Ectodermal cell (in vitro differentiated cells): ENCODE measurements at regions not wholly inside any gene's neighbourhood (a gene's known extent, or its start where the extent isn't known, plus 50 kb on each side); places are given as distances from the start of the nearest gene placed in this dataset.
"Not testable (repeated sequence)": the region's sequence is repeated elsewhere in the genome, so short reads cannot be mapped to it uniquely, and the experiment has no call there.

Source experiments
- H3K27ac ChIP-seq: 2 replicates; pipeline ENCODE4 v1.7.0; 2013; ENCODE audit warnings: mild to moderate bottlenecking, low read depth, low read length; ENCODE audit not compliant: insufficient read depth, poor library complexity, severe bottlenecking
- H3K27me3 ChIP-seq: 2 replicates; pipeline ENCODE4 v1.7.0; 2013; ENCODE audit warnings: mild to moderate bottlenecking, low read length; ENCODE audit not compliant: insufficient read depth, control insufficient read depth, poor library complexity, severe bottlenecking
- H3K36me3 ChIP-seq: one replicate; pipeline ENCODE4 v1.7.0; 2013; ENCODE audit warnings: low read length; ENCODE audit not compliant: control insufficient read depth, insufficient read depth
- H3K4me1 ChIP-seq: one replicate; pipeline ENCODE4 v1.7.0; 2013; ENCODE audit warnings: low read length; ENCODE audit not compliant: control insufficient read depth, insufficient read depth
- H3K4me3 ChIP-seq: 2 replicates; pipeline ENCODE4 v1.7.0; 2013; ENCODE audit warnings: low read depth, low read length, control low read depth; ENCODE audit not compliant: insufficient read depth
- H3K9me3 ChIP-seq: 2 replicates; pipeline ENCODE4 v1.7.0; 2013; ENCODE audit warnings: mild to moderate bottlenecking, low read length, moderate library complexity; ENCODE audit not compliant: control insufficient read depth
- WGBS, 2 experiments: methylation state at CpG; one replicate each; pipeline ENCODE4 v1.1.7; 2013; ENCODE audit warnings: missing lambda C conversion rate in 2 of 2; 5-methylcytosine and 5-hydroxymethylcytosine counted together

DNA sequence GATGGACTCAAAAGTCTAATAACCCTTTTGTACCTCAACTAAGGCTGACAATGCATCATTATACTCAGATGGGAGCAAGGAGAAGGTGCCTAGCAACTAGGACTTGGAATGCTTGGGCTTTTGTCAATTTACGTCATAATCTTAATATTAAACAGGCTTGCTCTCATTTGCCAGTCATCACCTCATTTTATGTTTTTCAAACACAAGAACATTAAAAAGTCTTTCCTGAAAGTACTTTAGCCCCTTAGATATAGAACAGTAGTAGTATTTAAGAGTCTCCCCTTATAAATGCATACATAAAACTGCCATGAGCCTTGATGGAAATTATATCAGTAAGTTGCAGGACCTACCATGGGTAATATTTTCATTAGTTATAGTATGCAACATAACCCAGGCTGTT lies 150.7 kb upstream of the INTU start:
- WGBS, 2 experiments, result 87 to 100% methylated on average over 1 of the region's 1 CpG
- Histone ChIP-seq H3K9me3 (no peaks in the 10 kb centered on the region), H3K27ac (no peak overlapping the region), H3K4me3 (no peak overlapping the region), H3K4me1 (no peaks in the 10 kb centered on the region), H3K36me3 (no peaks in the 10 kb centered on the region), H3K27me3 (no peaks in the 10 kb centered on the region)

DNA sequence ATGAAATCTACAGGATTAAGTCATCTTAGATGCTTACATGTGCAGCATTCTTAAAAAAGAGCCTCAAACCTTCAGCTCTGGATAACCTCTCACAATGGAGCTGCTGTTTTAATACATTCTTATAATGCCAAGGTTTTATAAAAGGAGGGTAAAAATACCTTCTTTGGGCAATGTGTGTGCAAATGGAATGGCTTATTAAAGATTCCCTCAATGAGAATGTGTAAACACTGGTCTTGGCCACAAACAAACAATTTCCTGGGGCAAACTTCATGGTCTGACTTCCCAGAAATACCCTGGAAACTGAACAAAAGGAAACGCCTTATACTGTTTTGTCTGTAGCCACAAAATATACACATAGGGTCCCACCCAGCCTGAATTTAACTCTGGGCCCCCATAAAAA lies 148.6 kb upstream of the INTU start:
- no peaks in the 10 kb centered on the region for H3K36me3 ChIP-seq
- no peaks in the 10 kb centered on the region for H3K27me3 ChIP-seq
- H3K4me3 ChIP-seq, result no peak overlapping the region
- 85 to 88% methylated on average over 1 of the region's 1 CpG for WGBS, 2 experiments
- H3K9me3 ChIP-seq, result no peaks in the 10 kb centered on the region
- H3K27ac ChIP-seq, result no peak overlapping the region
- H3K4me1 ChIP-seq, result no peaks in the 10 kb centered on the region

DNA sequence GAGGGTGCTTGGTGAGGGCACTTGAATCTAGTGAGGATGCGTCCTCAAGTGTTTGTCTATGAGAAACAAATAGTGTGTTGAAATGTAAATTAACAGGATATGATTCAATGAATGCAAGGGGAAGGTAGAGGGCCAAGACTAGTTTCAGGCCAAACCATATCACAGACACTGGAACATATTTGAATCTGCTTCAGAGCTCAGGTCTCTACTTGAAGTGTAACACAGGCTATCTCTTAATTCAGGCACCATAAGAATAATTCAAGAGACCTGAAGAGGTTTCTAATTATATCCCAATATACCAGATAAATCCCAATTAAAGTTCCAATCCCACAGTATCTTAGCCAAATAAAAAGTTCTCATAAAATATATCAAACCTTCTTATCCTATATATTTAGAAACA lies 146.5 kb upstream of the INTU start:
- H3K4me1 ChIP-seq, result no peaks in the 10 kb centered on the region
- H3K9me3 ChIP-seq, result no peaks in the 10 kb centered on the region
- no peaks in the 10 kb centered on the region for H3K27me3 ChIP-seq
- no peaks in the 10 kb centered on the region for H3K36me3 ChIP-seq
- H3K27ac ChIP-seq, result no peak overlapping the region
- 65 to 79% methylated on average over 1 of the region's 1 CpG for WGBS, 2 experiments
- H3K4me3 ChIP-seq, result no peak overlapping the region

DNA sequence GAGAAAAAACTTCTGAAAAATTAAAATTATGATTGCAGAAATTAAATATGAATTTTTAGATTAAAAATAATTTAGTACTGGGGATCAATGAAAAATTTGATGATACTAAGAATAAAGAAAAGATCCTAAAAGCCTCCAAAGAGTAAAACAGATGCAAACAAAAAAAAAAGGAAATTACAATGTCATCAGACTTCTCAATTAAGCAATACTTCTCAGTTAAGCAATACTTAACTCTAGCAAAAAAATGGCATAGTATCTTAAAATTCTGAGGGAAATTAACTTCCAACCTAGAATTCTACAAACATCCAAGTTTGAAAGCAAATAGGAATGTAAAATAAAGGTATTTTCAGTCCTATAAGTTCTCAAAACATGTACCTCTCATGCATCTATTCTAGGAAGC lies 141.2 kb upstream of the INTU start:
- H3K27me3 ChIP-seq, result no peaks in the 10 kb centered on the region
- no peaks in the 10 kb centered on the region for H3K36me3 ChIP-seq
- no peaks in the 10 kb centered on the region for H3K4me1 ChIP-seq
- no peak overlapping the region for H3K27ac ChIP-seq
- H3K4me3 ChIP-seq, result no peak overlapping the region
- H3K9me3 ChIP-seq, result no peaks in the 10 kb centered on the region

DNA sequence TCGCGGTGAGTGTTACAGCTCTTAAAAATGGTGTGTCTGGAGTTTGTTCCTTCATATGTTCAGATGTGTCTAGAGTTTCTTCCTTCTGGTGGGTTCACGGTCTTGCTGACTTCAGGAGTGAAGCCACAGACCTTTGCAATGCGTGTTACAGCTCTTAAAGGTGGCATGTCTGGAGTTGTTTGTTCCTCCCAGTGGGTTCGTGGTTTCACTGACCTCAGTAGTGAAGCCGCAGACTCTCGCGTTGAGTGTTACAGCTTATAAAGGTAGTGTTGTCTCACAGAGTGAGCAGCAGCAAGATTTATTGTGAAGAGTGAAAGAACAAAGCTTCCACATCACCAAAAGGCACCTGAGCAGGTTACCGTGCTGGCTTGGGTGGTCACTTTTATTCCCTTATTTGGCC lies 135.9 kb upstream of the INTU start:
- 95 to 96% methylated on average over 9 of the region's 9 CpGs for WGBS, 2 experiments
- not testable (repeated sequence) for H3K4me3 ChIP-seq, H3K4me1 ChIP-seq, H3K27me3 ChIP-seq, H3K9me3 ChIP-seq, H3K36me3 ChIP-seq, H3K27ac ChIP-seq

DNA sequence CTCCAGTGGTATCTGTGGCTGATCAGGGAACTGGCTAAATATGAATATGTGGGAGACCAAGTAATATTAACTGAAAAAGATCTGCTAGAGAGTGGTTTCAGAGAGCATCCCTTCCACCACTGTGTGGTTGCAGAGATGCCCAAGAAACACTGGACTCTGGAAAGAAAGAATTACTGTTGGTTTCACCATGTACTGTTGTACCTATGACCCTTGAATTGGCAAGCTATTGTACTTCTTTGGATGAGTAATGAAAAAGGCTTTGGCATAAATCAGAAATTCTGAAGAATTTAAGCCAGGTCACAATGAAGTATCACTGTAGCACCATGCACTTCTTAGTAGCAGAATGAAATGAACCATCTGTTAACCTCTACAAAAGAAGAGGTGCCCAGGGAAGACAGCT lies 134.4 kb upstream of the INTU start:
- H3K36me3 ChIP-seq, result no peaks in the 10 kb centered on the region
- H3K27ac ChIP-seq, result no peak overlapping the region
- peaks cover 3% of the 10 kb centered on the region for H3K4me1 ChIP-seq
- H3K27me3 ChIP-seq, result no peaks in the 10 kb centered on the region
- no peak overlapping the region for H3K4me3 ChIP-seq
- H3K9me3 ChIP-seq, result no peaks in the 10 kb centered on the region

DNA sequence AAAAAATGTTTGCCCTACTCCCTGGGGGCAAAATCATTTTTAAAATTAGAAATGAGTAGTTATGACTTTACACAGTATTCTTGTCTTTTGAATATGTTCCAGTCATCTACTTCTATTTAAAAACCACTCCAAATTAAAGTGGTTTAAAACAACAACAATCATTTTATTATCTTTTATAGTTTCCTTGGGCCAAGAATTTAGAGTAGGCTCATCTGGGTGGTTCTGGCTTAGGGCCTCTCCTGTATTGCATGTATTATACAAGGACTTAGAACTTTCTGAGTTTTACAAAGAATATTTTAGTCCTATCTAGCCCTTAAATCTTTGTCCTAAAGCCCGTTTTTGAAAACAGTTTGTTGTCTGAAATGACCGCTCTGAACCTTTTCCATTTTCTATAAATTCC lies 132.5 kb upstream of the INTU start:
- no peaks in the 10 kb centered on the region for H3K9me3 ChIP-seq
- H3K4me3 ChIP-seq, result no peak overlapping the region
- H3K27me3 ChIP-seq, result no peaks in the 10 kb centered on the region
- WGBS, 2 experiments, result 78 to 96% methylated on average over 2 of the region's 2 CpGs
- H3K4me1 ChIP-seq, result peaks cover 3% of the 10 kb centered on the region
- H3K36me3 ChIP-seq, result no peaks in the 10 kb centered on the region
- no peak overlapping the region for H3K27ac ChIP-seq

DNA sequence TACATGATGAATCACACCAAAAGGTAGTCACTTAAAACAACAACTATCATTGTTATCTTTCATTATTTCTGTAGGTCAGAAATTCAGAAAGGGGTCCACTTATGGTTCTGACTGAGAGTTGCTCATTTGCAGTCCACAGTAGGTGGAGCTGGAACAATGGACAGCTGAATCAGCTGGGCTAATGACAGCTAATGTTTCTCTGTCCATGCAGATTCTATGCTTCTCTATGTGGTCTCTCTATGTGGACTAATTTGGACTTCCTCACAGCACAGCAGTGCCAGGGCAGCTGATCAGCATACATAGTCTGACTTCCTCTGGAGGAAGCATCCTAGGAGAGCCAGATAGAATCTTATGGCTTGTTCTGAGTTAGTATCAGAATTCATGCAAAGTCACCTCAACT lies 131.7 kb upstream of the INTU start:
- H3K36me3 ChIP-seq, result no peaks in the 10 kb centered on the region
- H3K4me1 ChIP-seq, result peaks cover 3% of the 10 kb centered on the region
- H3K9me3 ChIP-seq, result no peaks in the 10 kb centered on the region
- no peak overlapping the region for H3K27ac ChIP-seq
- no peak overlapping the region for H3K4me3 ChIP-seq
- no peaks in the 10 kb centered on the region for H3K27me3 ChIP-seq

DNA sequence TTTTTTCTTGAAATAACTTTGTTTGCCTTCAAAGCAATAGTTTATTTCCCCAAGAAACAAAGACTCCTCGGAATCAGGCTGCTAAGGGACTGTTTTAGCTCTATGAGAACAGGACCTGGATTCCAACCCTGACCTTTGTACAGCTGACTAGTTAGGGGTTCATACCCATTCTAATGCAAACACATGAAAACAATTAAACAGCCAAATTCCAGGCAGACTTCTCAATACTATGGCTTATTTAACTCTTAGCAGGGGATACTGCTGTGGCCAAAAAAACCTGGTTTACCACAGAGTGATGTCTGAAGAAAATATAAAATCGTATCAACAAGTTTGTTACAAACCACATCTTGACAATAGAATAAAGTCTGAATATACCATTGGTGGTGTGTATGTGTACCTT lies 129.6 kb upstream of the INTU start:
- Histone ChIP-seq H3K9me3 (no peaks in the 10 kb centered on the region), H3K27ac (no peak overlapping the region), H3K4me3 (no peak overlapping the region), H3K4me1 (peaks cover 3% of the 10 kb centered on the region), H3K36me3 (no peaks in the 10 kb centered on the region), H3K27me3 (no peaks in the 10 kb centered on the region)
- 39 to 42% methylated on average over 1 of the region's 2 CpGs for WGBS, 2 experiments

DNA sequence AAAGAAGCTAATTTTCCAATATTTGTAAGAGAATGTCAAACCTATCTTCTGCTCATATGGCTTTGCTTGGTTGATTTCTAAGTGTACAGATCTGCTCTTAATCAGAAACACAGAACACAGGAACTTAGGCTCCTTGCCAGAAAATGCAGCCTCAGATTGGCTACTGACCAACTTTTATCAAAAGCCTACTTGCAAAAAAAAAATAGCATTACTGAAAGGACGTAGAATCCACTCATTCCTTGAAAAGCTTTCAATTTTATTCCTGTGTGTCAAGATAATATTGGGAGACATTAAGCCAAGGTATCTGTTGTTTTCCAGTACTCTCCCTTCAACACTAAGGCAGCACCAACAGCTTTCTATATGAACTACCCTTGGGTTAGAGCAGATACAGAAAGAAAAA lies 127.6 kb upstream of the INTU start:
- Histone ChIP-seq H3K4me1 (peaks cover 3% of the 10 kb centered on the region), H3K27me3 (no peaks in the 10 kb centered on the region), H3K9me3 (no peaks in the 10 kb centered on the region), H3K27ac (no peak overlapping the region), H3K36me3 (no peaks in the 10 kb centered on the region), H3K4me3 (no peak overlapping the region)
- 85 to 100% methylated on average over 1 of the region's 1 CpG for WGBS, 2 experiments

DNA sequence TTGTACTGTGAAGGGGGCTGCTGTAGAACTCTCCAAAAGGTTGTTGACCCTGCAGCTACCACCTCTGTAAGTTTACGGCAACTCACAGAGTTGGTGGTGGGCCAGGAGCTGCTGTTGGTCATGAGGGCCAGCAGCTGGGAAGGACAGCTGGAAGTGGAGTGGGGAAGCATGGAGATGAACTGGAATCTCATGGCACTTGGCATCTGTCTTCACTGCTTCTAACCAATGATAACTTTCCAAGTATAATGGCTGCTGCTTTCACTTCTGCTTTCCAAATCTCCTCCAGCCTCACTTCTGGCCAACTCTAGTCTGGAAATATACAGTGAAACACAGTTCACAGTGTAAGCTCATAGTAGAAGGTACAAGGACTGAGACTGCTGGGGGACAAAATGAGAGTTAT lies 126.5 kb upstream of the INTU start:
- H3K9me3 ChIP-seq, result no peaks in the 10 kb centered on the region
- H3K27me3 ChIP-seq, result no peaks in the 10 kb centered on the region
- no peak overlapping the region for H3K27ac ChIP-seq
- no peaks in the 10 kb centered on the region for H3K36me3 ChIP-seq
- H3K4me3 ChIP-seq, result no peak overlapping the region
- whole genome bisulfite sequencing, 2 experiments, result 89 to 100% methylated on average over 1 of the region's 1 CpG
- H3K4me1 ChIP-seq, result peaks cover 3% of the 10 kb centered on the region
